PC-3 (cell line): ENCODE measurements at regions not wholly inside any gene's neighbourhood (a gene's known extent, or its start where the extent isn't known, plus 50 kb on each side); places are given as distances from the start of the nearest gene placed in this dataset.
A peak's percentile ranks its signal among the peaks of the same experiment; 100 is the strongest.

Source experiments
- ATAC-seq: fragments of 200-7000 bp; cut with Tn5 transposase; 2 replicates; pipeline ENCODE4 v1.9.1; 2020; ENCODE audit warnings: mild to moderate bottlenecking, moderate library complexity
- BruUV-seq: library from RNA; stranded (reverse); fragments of 400-500 nt; replicated peaks from 2 replicates; lab custom pipeline; 2021; lab: Mats Ljungman, UMichigan
- CTCF ChIA-PET: fragments of 300-600 bp; sonication (Branson Sonifier 250); formaldehyde crosslinking; loops from one replicate; lab custom pipeline; 2022; ENCODE audit warnings: antibody characterized with exemption; lab: Charles Lee
- POLR2A ChIA-PET: fragments of 300-600 bp; sonication (Branson Sonifier 250); formaldehyde crosslinking; loops from one replicate; lab custom pipeline; 2022; ENCODE audit warnings: antibody characterized with exemption; ENCODE audit not compliant: unreplicated experiment; lab: Charles Lee
- DNase-seq: peaks from one replicate; pipeline ENCODE4 v3.0.0-alpha.2; 2015
- H2AFZ ChIP-seq: fragments of 300-600 bp; sonication (generic); 2 replicates; pipeline ENCODE4 v1.6.0; 2016; ENCODE audit warnings: antibody characterized with exemption, low read length
- H3F3A ChIP-seq: fragments of 300-600 bp; sonication (generic); one replicate; pipeline ENCODE4 v1.6.0; 2017; ENCODE audit warnings: antibody characterized with exemption, low read length, control low read depth, mild to moderate bottlenecking; ENCODE audit not compliant: unreplicated experiment
- H3K27ac ChIP-seq: fragments of 300-600 bp; sonication (generic); 2 replicates; pipeline ENCODE4 v1.5.1; 2016; ENCODE audit warnings: mild to moderate bottlenecking, low read length
- H3K27me3 ChIP-seq: fragments of 300-600 bp; sonication (generic); 2 replicates; pipeline ENCODE4 v1.6.1; 2016; ENCODE audit warnings: low read length, mixed read lengths
- H3K36me3 ChIP-seq: fragments of 300-600 bp; sonication (generic); 2 replicates; pipeline ENCODE4 v1.6.1; 2016; ENCODE audit warnings: low read depth, mixed run types, low read length, mixed read lengths
- H3K4me1 ChIP-seq: fragments of 300-600 bp; sonication (generic); 2 replicates; pipeline ENCODE4 v1.5.1; 2016; ENCODE audit warnings: low read length; ENCODE audit not compliant: insufficient read depth
- H3K4me2 ChIP-seq: fragments of 300-600 bp; sonication (generic); 2 replicates; pipeline ENCODE4 v1.6.0; 2016; ENCODE audit warnings: low read length
- H3K4me3 ChIP-seq: fragments of 300-600 bp; sonication (generic); 2 replicates; pipeline ENCODE4 v1.5.1; 2016; ENCODE audit warnings: mild to moderate bottlenecking, low read length, mixed read lengths
- H3K79me2 ChIP-seq: fragments of 300-600 bp; sonication (generic); 2 replicates; pipeline ENCODE4 v1.6.1; 2017; ENCODE audit warnings: low read length, mixed read lengths
- H3K9ac ChIP-seq: fragments of 300-600 bp; sonication (generic); 2 replicates; pipeline ENCODE4 v1.6.0; 2016; ENCODE audit warnings: mild to moderate bottlenecking, low read length
- H3K9me2 ChIP-seq: fragments of 300-600 bp; sonication (generic); replicated peaks from 2 replicates; pipeline ENCODE4 v1.6.1; 2016; ENCODE audit warnings: mixed run types, low read length, mixed read lengths
- H3K9me3 ChIP-seq: fragments of 300-600 bp; sonication (generic); 2 replicates; pipeline ENCODE4 v1.6.1; 2016; ENCODE audit warnings: low read length, mixed read lengths
- H4K20me1 ChIP-seq: fragments of 300-600 bp; sonication (generic); 2 replicates; pipeline ENCODE4 v1.6.1; 2016; ENCODE audit warnings: low read length, mixed read lengths
- CTCF ChIP-seq: fragments of 300-600 bp; sonication (generic); conservative IDR thresholded peaks from 2 replicates; pipeline ENCODE4 v1.5.1; 2017; ENCODE audit warnings: antibody characterized with exemption, low read depth, mild to moderate bottlenecking, low read length
- EZH2 ChIP-seq: fragments of 300-600 bp; sonication (generic); IDR thresholded peaks from one replicate; pipeline ENCODE4 v1.6.1; 2017; ENCODE audit warnings: antibody characterized with exemption, mild to moderate bottlenecking, low read length; ENCODE audit not compliant: unreplicated experiment
- EZH2phosphoT487 ChIP-seq: fragments of 300-600 bp; sonication (generic); IDR thresholded peaks from 2 replicates; pipeline ENCODE4 v1.6.1; 2018; ENCODE audit warnings: mild to moderate bottlenecking, antibody characterized with exemption, low read length, borderline replicate concordance
- intact Hi-C: fragments of 100-400 bp; cut with micrococcal nuclease; formaldehyde crosslinking; loops from 2 replicates; pipeline ENCODE4 v1.9.0; 2023

DNA sequence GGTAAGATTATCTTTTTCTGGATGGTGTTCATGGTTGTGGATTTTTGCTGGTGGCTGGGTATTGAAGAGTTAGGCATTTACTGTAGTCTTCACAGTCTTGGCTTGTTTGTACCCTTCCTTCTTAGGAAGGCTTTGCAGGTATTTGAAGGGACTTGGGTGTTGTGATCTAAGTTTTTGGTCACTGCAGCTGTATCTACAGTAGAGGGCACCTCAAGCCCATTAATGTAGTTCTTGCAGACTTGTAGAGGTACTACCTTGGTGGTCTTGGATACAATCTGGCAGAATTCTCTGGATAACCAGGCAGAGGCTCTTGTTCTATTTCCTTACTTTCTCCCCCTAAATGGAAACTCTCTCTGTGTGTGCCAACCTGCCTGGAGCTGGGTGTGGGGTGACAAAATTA is 155.8 kb upstream of the BRINP3 start:
- no peaks in the 10 kb centered on the region for H3K4me1 ChIP-seq
- no TSS peak for BruUV-seq
- TF ChIP-seq CTCF, result peak; percentile 47; the same call in 1 of the 2 replicates
- TF ChIP-seq EZH2phosphoT487, result no peak
- POLR2A ChIA-PET, result no interaction called here
- ATAC-seq, result peak; percentile 49; the same call in 1 of the 2 replicates
- H3K4me3 ChIP-seq, result no peak overlapping the region
- no peak overlapping the region for H2AFZ ChIP-seq
- no peak overlapping the region for H3K9ac ChIP-seq
- H3K9me2 ChIP-seq, result no peaks in the 10 kb centered on the region
- H3K27ac ChIP-seq, result no peak overlapping the region
- no peaks in the 10 kb centered on the region for H3K36me3 ChIP-seq
- peaks cover 3% of the 10 kb centered on the region; the same call in 1 of the 2 replicates for H3K27me3 ChIP-seq
- DNase-seq, result peak; percentile 25
- H3K79me2 ChIP-seq, result no peaks in the 10 kb centered on the region
- CTCF ChIA-PET, result interaction anchor here (0.5 to 0.8 kb wide), 3 partner anchors 303 to 689 kb away, joined by 3 to 5 read pairs (median 4); no protein-coding TSS in a partner anchor
- H3K9me3 ChIP-seq, result no peaks in the 10 kb centered on the region
- no peak overlapping the region for H3K4me2 ChIP-seq
- intact Hi-C loops, result loop anchor here (10.0 kb wide), 1 partner anchor 321 kb away; no protein-coding TSS in a partner anchor
- no peaks in the 10 kb centered on the region for H3F3A ChIP-seq
- H4K20me1 ChIP-seq, result no peaks in the 10 kb centered on the region

- Histone ChIP-seq H3K4me2 (no peak overlapping the region), H3K9me2 (no peaks in the 10 kb centered on the region), H4K20me1 (no peaks in the 10 kb centered on the region), H2AFZ (no peak overlapping the region), H3K27ac (no peak overlapping the region), H3K9me3 (no peaks in the 10 kb centered on the region), H3K9ac (no peak overlapping the region), H3F3A (no peaks in the 10 kb centered on the region), H3K4me3 (no peak overlapping the region), H3K27me3 (peaks cover 3% of the 10 kb centered on the region; the same call in 1 of the 2 replicates), H3K4me1 (no peaks in the 10 kb centered on the region), H3K79me2 (no peaks in the 10 kb centered on the region), H3K36me3 (no peaks in the 10 kb centered on the region)
- ChIA-PET POLR2A (no interaction called here), CTCF (no interaction called here)
- DNase-seq, result no peak
- no peak for ATAC-seq
- no TSS peak for BruUV-seq
- intact Hi-C loops, result loop anchor here (10.0 kb wide), 1 partner anchor 321 kb away; no protein-coding TSS in a partner anchor
- no peak for TF ChIP-seq CTCF
- TF ChIP-seq EZH2phosphoT487, result no peak
- TF ChIP-seq EZH2, result no peak
These were observed 156.5 kb upstream of the BRINP3 start for GRCh38 chr1:190634134-190634533.

- TF ChIP-seq EZH2 (no peak), EZH2phosphoT487 (no peak), CTCF (no peak)
- no peak overlapping the region for H3K4me3 ChIP-seq
- DNase-seq (no peak), ATAC-seq (no peak)
- no peaks in the 10 kb centered on the region for H3K9me3 ChIP-seq
- peaks cover 10% of the 10 kb centered on the region for H3K27me3 ChIP-seq
- H3F3A ChIP-seq, result no peaks in the 10 kb centered on the region
- H3K9me2 ChIP-seq, result no peaks in the 10 kb centered on the region
- H3K9ac ChIP-seq, result no peak overlapping the region
- no peaks in the 10 kb centered on the region for H3K79me2 ChIP-seq
- no peak overlapping the region for H3K27ac ChIP-seq
- intact Hi-C loops, result no loop called here
- no peaks in the 10 kb centered on the region for H3K36me3 ChIP-seq
- ChIA-PET CTCF (no interaction called here), POLR2A (no interaction called here)
- BruUV-seq, result no TSS peak
- H2AFZ ChIP-seq, result no peak overlapping the region
- no peaks in the 10 kb centered on the region for H3K4me1 ChIP-seq
- H4K20me1 ChIP-seq, result no peaks in the 10 kb centered on the region
- H3K4me2 ChIP-seq, result no peak overlapping the region
These were observed 171.9 kb upstream of the BRINP3 start for GRCh38 chr1:190649553-190649952.
